K562 (cell line): ENCODE measurements at regions not wholly inside any gene's neighbourhood (a gene's known extent, or its start where the extent isn't known, plus 50 kb on each side); places are given as distances from the start of the nearest gene placed in this dataset.

ENCODE experiments used
- ATAC-seq: fragments of 200-7000 bp; cut with Tn5 transposase; 3 replicates; pipeline ENCODE4 v1.9.1; 2020; ENCODE audit warnings: moderate library complexity
- BruUV-seq: library from RNA; stranded (reverse); fragments of 400-500 nt; replicated peaks from 2 replicates; lab custom pipeline; 2021; lab: Mats Ljungman, UMichigan
- CTCF ChIA-PET: fragments of 300-600 bp; formaldehyde crosslinking; extraction: SDS; loops from one replicate; lab custom pipeline; 2021; ENCODE audit warnings: low intra/inter-chr PET ratio; lab: Yijun Ruan, JAX
- POLR2A ChIA-PET: fragments of 300-600, 350-650 bp; sonication (Branson Sonifier 250); formaldehyde crosslinking; extraction: SDS; loops from one replicate; lab custom pipeline; 2021; ENCODE audit warnings: antibody characterized with exemption, inconsistent platforms; lab: Yijun Ruan, JAX
- DNase-seq, 4 experiments: peaks; one replicate each; pipeline versions ENCODE4 v3.0.0 to v3.0.0-alpha.2; 2011 to 2018; ENCODE audit warnings: low spot score in 3 of 4, mixed read lengths in 3 of 4; ENCODE audit errors: extremely low read depth in 1 of 4
- FAIRE-seq: peaks from 2 replicates; lab custom pipeline; 2011; peaks lifted over from hg19 to GRCh38; lab: Jason Lieb, UNC
- H2AFZ ChIP-seq: 2 replicates; pipeline ENCODE4 v1.6.0; 2011; ENCODE audit warnings: low read depth, low read length, control low read depth, inconsistent platforms
- H3K27ac ChIP-seq: fragments of 200-600 bp; 3 replicates; pipeline ENCODE4 v1.8.0; 2011; ENCODE audit warnings: low read depth, mild to moderate bottlenecking, control low read depth, inconsistent platforms, low read length, moderate library complexity, mixed read lengths; ENCODE audit errors: extremely low read depth
- H3K27me3 ChIP-seq, 2 experiments: fragments of 300-600 bp in 1 of 2; 2 replicates in 1 of 2; 3 replicates in 1 of 2; pipeline versions ENCODE4 v1.6.0 to v1.8.0; 2011; ENCODE audit warnings: inconsistent platforms in 2 of 2, low read length in 2 of 2, mild to moderate bottlenecking in 1 of 2, mixed read lengths in 1 of 2, moderate library complexity in 1 of 2; ENCODE audit not compliant: control insufficient read depth in 2 of 2, insufficient read depth in 2 of 2
- H3K36me3 ChIP-seq: fragments of 300-600 bp; 3 replicates; pipeline ENCODE4 v1.8.0; 2011; ENCODE audit warnings: mild to moderate bottlenecking, low read length, inconsistent platforms; ENCODE audit not compliant: control insufficient read depth, insufficient read depth
- H3K4me1 ChIP-seq, 2 experiments: fragments of 200-600 bp in 1 of 2; replicated peaks in 1 of 2; 2 replicates in 1 of 2; 3 replicates in 1 of 2; pipeline versions ENCODE4 v1.5.1 to v1.8.0; 2011; ENCODE audit warnings: inconsistent platforms in 2 of 2, low read length in 2 of 2, mild to moderate bottlenecking in 1 of 2, mixed read lengths in 1 of 2, moderate library complexity in 1 of 2; ENCODE audit not compliant: control insufficient read depth in 2 of 2, insufficient read depth in 2 of 2
- H3K4me2 ChIP-seq: 2 replicates; pipeline ENCODE4 v1.6.1; 2011; ENCODE audit warnings: low read length, control low read depth, inconsistent platforms, mixed read lengths; ENCODE audit not compliant: insufficient read depth
- H3K4me3 ChIP-seq: fragments of 200-600 bp; sonication (generic), shearing (Covaris generic); 2 replicates; pipeline ENCODE4 v1.5.1; 2016; ENCODE audit warnings: control low read depth, inconsistent platforms
- H3K79me2 ChIP-seq: fragments of 200-600 bp; 3 replicates; pipeline ENCODE4 v1.8.0; 2011; ENCODE audit warnings: low read length, inconsistent platforms; ENCODE audit not compliant: control insufficient read depth, insufficient read depth
- H3K9ac ChIP-seq, 2 experiments: 2 replicates each; pipeline versions ENCODE4 v1.6.0 to v1.6.1; 2011; ENCODE audit warnings: low read depth in 2 of 2, low read length in 2 of 2, control low read depth in 1 of 2, inconsistent platforms in 1 of 2, mild to moderate bottlenecking in 1 of 2, mixed read lengths in 1 of 2; ENCODE audit not compliant: insufficient read depth in 1 of 2
- H3K9me1 ChIP-seq: one replicate; pipeline ENCODE4 v1.6.0; 2011; ENCODE audit warnings: inconsistent platforms, mild to moderate bottlenecking, low read length, moderate library complexity; ENCODE audit not compliant: control insufficient read depth, insufficient read depth
- H3K9me3 ChIP-seq: replicated peaks from 2 replicates; pipeline ENCODE4 v1.5.1; 2011; ENCODE audit warnings: low read depth, low read length, inconsistent platforms; ENCODE audit not compliant: control insufficient read depth, insufficient read depth
- H4K20me1 ChIP-seq: replicated peaks from 2 replicates; pipeline ENCODE4 v1.6.1; 2011; ENCODE audit warnings: low read length, inconsistent platforms, mixed read lengths; ENCODE audit not compliant: control insufficient read depth, insufficient read depth
- CHCHD3 ChIP-seq: fragments of 250-450 bp; sonication (Bioruptor Pico); IDR thresholded peaks from 2 replicates; pipeline ENCODE4 v2.1.2; 2022; ENCODE audit warnings: mild to moderate bottlenecking
- L3MBTL2 ChIP-seq: fragments of 450-650 bp; IDR thresholded peaks from 2 replicates; pipeline ENCODE4 v1.6.1; 2016; ENCODE audit warnings: mild to moderate bottlenecking, moderate library complexity
- WGBS: fragments of 100-300 bp; shearing (Covaris generic); methylation state at CpG from one replicate; pipeline ENCODE4 v1.1.6; 2016; ENCODE audit warnings: low coverage, mixed read lengths; ENCODE audit not compliant: insufficient coverage; ENCODE audit errors: missing lambda C conversion rate; 5-methylcytosine and 5-hydroxymethylcytosine counted together
- in situ Hi-C: fragments of 300-500 bp; cut with MboI; formaldehyde crosslinking; loops from 4 replicates; pipeline ENCODE4 v1.15.0; 2018; ENCODE audit warnings: inconsistent platforms, mixed read lengths
- intact Hi-C: fragments of 100-400 bp; cut with micrococcal nuclease; formaldehyde crosslinking; loops from 2 replicates; pipeline ENCODE4 v1.14.2; 2022
- TF ChIP-seq, protein P1 (sequence below): sonication (generic); formaldehyde crosslinking; IDR thresholded peaks from 2 replicates; pipeline ENCODE4 v1.8.0; 2022; ENCODE audit warnings: mild to moderate bottlenecking, missing genetic modification reagents
- TF ChIP-seq, protein P2 (sequence below): sonication (generic); formaldehyde crosslinking; IDR thresholded peaks from 2 replicates; pipeline ENCODE4 v1.5.0; 2020; ENCODE audit warnings: missing genetic modification reagents
- TF ChIP-seq, protein P3 (sequence below): fragments of 450-650 bp; IDR thresholded peaks from 2 replicates; pipeline ENCODE4 v1.6.1; 2016; ENCODE audit warnings: mild to moderate bottlenecking, moderate library complexity
- TF ChIP-seq, protein P4 (sequence below), 2 experiments: IDR thresholded peaks; 2 replicates each; pipeline ENCODE4 v1.6.1; 2011; ENCODE audit warnings: borderline replicate concordance in 1 of 2, control low read depth in 1 of 2, low read depth in 1 of 2, low read length in 1 of 2, mild to moderate bottlenecking in 1 of 2, mixed read lengths in 1 of 2, moderate library complexity in 1 of 2; ENCODE audit not compliant: insufficient read depth in 1 of 2, insufficient read length in 1 of 2, poor library complexity in 1 of 2, severe bottlenecking in 1 of 2; ENCODE audit errors: extremely low read depth in 1 of 2

DNA sequence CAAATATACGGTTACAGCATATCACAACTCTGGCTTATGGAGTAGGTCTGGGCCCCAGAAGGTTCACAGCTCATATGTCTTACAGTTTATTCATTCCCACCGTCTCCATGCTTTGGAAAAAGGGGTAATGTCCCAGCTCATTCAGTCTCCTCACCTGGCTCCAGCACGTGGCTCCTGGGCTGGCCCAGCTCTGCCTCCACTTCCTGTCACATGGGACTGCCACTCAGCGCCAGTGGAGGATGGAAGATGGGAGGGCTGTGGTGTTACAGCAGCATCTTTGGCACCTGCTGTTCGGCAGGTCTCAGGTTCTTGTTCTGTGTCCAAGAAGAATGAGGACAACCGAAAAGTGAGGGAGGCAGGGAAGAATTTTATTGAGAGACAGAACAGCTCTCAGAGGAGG lies 216.3 kb upstream of the ATXN7L3B start:
- H3K27me3 ChIP-seq: no peaks in the 10 kb centered on the region
- TF ChIP-seq CHCHD3 (CRISPR knock-in tag) (no peak), L3MBTL2 (peak; percentile 45; the same call in 1 of the 2 replicates)
- TF ChIP-seq, protein P1, sequence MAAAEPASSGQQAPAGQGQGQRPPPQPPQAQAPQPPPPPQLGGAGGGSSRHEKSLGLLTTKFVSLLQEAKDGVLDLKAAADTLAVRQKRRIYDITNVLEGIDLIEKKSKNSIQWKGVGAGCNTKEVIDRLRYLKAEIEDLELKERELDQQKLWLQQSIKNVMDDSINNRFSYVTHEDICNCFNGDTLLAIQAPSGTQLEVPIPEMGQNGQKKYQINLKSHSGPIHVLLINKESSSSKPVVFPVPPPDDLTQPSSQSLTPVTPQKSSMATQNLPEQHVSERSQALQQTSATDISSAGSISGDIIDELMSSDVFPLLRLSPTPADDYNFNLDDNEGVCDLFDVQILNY (CRISPR knock-in tag): no peak
- TF ChIP-seq, protein P2, sequence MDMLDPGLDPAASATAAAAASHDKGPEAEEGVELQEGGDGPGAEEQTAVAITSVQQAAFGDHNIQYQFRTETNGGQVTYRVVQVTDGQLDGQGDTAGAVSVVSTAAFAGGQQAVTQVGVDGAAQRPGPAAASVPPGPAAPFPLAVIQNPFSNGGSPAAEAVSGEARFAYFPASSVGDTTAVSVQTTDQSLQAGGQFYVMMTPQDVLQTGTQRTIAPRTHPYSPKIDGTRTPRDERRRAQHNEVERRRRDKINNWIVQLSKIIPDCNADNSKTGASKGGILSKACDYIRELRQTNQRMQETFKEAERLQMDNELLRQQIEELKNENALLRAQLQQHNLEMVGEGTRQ (CRISPR knock-in tag): peak; percentile 41; the same call in 1 of the 2 replicates
- TF ChIP-seq, protein P3, sequence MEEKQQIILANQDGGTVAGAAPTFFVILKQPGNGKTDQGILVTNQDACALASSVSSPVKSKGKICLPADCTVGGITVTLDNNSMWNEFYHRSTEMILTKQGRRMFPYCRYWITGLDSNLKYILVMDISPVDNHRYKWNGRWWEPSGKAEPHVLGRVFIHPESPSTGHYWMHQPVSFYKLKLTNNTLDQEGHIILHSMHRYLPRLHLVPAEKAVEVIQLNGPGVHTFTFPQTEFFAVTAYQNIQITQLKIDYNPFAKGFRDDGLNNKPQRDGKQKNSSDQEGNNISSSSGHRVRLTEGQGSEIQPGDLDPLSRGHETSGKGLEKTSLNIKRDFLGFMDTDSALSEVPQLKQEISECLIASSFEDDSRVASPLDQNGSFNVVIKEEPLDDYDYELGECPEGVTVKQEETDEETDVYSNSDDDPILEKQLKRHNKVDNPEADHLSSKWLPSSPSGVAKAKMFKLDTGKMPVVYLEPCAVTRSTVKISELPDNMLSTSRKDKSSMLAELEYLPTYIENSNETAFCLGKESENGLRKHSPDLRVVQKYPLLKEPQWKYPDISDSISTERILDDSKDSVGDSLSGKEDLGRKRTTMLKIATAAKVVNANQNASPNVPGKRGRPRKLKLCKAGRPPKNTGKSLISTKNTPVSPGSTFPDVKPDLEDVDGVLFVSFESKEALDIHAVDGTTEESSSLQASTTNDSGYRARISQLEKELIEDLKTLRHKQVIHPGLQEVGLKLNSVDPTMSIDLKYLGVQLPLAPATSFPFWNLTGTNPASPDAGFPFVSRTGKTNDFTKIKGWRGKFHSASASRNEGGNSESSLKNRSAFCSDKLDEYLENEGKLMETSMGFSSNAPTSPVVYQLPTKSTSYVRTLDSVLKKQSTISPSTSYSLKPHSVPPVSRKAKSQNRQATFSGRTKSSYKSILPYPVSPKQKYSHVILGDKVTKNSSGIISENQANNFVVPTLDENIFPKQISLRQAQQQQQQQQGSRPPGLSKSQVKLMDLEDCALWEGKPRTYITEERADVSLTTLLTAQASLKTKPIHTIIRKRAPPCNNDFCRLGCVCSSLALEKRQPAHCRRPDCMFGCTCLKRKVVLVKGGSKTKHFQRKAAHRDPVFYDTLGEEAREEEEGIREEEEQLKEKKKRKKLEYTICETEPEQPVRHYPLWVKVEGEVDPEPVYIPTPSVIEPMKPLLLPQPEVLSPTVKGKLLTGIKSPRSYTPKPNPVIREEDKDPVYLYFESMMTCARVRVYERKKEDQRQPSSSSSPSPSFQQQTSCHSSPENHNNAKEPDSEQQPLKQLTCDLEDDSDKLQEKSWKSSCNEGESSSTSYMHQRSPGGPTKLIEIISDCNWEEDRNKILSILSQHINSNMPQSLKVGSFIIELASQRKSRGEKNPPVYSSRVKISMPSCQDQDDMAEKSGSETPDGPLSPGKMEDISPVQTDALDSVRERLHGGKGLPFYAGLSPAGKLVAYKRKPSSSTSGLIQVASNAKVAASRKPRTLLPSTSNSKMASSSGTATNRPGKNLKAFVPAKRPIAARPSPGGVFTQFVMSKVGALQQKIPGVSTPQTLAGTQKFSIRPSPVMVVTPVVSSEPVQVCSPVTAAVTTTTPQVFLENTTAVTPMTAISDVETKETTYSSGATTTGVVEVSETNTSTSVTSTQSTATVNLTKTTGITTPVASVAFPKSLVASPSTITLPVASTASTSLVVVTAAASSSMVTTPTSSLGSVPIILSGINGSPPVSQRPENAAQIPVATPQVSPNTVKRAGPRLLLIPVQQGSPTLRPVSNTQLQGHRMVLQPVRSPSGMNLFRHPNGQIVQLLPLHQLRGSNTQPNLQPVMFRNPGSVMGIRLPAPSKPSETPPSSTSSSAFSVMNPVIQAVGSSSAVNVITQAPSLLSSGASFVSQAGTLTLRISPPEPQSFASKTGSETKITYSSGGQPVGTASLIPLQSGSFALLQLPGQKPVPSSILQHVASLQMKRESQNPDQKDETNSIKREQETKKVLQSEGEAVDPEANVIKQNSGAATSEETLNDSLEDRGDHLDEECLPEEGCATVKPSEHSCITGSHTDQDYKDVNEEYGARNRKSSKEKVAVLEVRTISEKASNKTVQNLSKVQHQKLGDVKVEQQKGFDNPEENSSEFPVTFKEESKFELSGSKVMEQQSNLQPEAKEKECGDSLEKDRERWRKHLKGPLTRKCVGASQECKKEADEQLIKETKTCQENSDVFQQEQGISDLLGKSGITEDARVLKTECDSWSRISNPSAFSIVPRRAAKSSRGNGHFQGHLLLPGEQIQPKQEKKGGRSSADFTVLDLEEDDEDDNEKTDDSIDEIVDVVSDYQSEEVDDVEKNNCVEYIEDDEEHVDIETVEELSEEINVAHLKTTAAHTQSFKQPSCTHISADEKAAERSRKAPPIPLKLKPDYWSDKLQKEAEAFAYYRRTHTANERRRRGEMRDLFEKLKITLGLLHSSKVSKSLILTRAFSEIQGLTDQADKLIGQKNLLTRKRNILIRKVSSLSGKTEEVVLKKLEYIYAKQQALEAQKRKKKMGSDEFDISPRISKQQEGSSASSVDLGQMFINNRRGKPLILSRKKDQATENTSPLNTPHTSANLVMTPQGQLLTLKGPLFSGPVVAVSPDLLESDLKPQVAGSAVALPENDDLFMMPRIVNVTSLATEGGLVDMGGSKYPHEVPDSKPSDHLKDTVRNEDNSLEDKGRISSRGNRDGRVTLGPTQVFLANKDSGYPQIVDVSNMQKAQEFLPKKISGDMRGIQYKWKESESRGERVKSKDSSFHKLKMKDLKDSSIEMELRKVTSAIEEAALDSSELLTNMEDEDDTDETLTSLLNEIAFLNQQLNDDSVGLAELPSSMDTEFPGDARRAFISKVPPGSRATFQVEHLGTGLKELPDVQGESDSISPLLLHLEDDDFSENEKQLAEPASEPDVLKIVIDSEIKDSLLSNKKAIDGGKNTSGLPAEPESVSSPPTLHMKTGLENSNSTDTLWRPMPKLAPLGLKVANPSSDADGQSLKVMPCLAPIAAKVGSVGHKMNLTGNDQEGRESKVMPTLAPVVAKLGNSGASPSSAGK: peak; percentile 28; the same call in 1 of the 2 replicates
- TF ChIP-seq, protein P4, sequence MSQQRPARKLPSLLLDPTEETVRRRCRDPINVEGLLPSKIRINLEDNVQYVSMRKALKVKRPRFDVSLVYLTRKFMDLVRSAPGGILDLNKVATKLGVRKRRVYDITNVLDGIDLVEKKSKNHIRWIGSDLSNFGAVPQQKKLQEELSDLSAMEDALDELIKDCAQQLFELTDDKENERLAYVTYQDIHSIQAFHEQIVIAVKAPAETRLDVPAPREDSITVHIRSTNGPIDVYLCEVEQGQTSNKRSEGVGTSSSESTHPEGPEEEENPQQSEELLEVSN (IDR thresholded peaks at IDR 0.05; ENCODE audit: borderline replicate concordance in 1 of 2, extremely low read depth in 1 of 2, insufficient read depth in 1 of 2, insufficient read length in 1 of 2, low read depth in 1 of 2, low read length in 1 of 2, poor library complexity in 1 of 2, severe bottlenecking in 1 of 2): peak in 1 of 2 experiments; percentile 52
- TF ChIP-seq, all 486 proteins: peak for 4
- FAIRE-seq: no peak
- POLR2A ChIA-PET: no interaction called here
- Histone ChIP-seq H2AFZ (peak overlapping the region; percentile 14; the same call in 1 of the 2 replicates), H4K20me1 (no peaks in the 10 kb centered on the region), H3K4me2 (no peak overlapping the region), H3K4me3 (no peak overlapping the region), H3K9me3 (no peaks in the 10 kb centered on the region), H3K36me3 (no peaks in the 10 kb centered on the region), H3K9me1 (no peaks in the 10 kb centered on the region), H3K4me1 (no peaks in the 10 kb centered on the region), H3K9ac (no peak overlapping the region), H3K27ac (no peak overlapping the region), H3K79me2 (no peaks in the 10 kb centered on the region)
- intact Hi-C loops (no loop called here), in situ Hi-C loops (no loop called here)
- 10% methylated on average over 6 of the region's 6 CpGs for WGBS
- no peak for DNase-seq
- BruUV-seq: no TSS peak
- peak; percentile 40; the same call in 1 of the 3 replicates for ATAC-seq
- CTCF ChIA-PET: no interaction called here
